Endothelial cell of umbilical vein (primary cell): ENCODE measurements at regions not wholly inside any gene's neighbourhood (a gene's known extent, or its start where the extent isn't known, plus 50 kb on each side); places are given as distances from the start of the nearest gene placed in this dataset.

Experiments
- MAX ChIP-seq: IDR thresholded peaks from 2 replicates; pipeline ENCODE4 v1.6.1; 2011; ENCODE audit not compliant: insufficient read depth, insufficient read length
- POLR2A ChIP-seq: IDR thresholded peaks from 2 replicates; pipeline ENCODE4 v1.6.1; 2012; ENCODE audit warnings: low read depth, mild to moderate bottlenecking, control low read depth, low read length
- TF ChIP-seq, protein P1 (sequence below), 2 donors: IDR thresholded peaks; 1 replicate in 1 of 2; 2 replicates in 1 of 2; pipeline ENCODE4 v1.5.1; 2011; ENCODE audit warnings: low read length in 2 of 2, mild to moderate bottlenecking in 2 of 2, moderate library complexity in 2 of 2, control low read depth in 1 of 2, inconsistent platforms in 1 of 2, low read depth in 1 of 2; ENCODE audit not compliant: insufficient read depth in 1 of 2; ENCODE audit errors: extremely low read depth in 1 of 2

DNA sequence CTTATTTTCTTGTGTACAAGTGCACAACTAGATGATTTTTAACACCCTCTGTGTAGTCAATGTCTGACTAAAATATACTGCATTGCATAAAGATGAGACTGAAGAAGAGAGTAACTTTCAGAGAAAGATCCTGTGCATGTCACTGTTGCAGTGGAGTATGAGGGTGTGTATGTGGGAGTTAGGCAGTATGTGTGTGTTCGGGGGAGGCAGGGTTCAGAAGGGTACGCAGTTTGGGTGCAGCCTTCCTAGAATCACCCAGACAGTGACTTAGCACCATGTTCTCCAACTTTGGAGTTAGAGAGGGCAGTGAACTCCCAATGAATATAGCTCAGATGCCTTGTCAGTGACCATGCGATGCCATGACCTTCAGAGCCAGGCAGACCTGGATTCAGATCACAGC is 84.6 kb downstream of the LRATD1 start:
- TF ChIP-seq, protein P1, sequence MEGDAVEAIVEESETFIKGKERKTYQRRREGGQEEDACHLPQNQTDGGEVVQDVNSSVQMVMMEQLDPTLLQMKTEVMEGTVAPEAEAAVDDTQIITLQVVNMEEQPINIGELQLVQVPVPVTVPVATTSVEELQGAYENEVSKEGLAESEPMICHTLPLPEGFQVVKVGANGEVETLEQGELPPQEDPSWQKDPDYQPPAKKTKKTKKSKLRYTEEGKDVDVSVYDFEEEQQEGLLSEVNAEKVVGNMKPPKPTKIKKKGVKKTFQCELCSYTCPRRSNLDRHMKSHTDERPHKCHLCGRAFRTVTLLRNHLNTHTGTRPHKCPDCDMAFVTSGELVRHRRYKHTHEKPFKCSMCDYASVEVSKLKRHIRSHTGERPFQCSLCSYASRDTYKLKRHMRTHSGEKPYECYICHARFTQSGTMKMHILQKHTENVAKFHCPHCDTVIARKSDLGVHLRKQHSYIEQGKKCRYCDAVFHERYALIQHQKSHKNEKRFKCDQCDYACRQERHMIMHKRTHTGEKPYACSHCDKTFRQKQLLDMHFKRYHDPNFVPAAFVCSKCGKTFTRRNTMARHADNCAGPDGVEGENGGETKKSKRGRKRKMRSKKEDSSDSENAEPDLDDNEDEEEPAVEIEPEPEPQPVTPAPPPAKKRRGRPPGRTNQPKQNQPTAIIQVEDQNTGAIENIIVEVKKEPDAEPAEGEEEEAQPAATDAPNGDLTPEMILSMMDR (IDR thresholded peaks at IDR 0.05; ENCODE audit: extremely low read depth in 1 of 2, insufficient read depth in 1 of 2, low read depth in 1 of 2, low read length in 2 of 2) = no peak
- TF ChIP-seq POLR2A (no peak), MAX (no peak)
